Neural progenitor cell (in vitro differentiated cells): ENCODE measurements at regions not wholly inside any gene's neighbourhood (a gene's known extent, or its start where the extent isn't known, plus 50 kb on each side); places are given as distances from the start of the nearest gene placed in this dataset.

Experiments
- DNase-seq: peaks from one replicate; pipeline ENCODE4 v3.0.0-alpha.2; 2016; ENCODE audit warnings: low spot score
- H2AFZ ChIP-seq: fragments of 200-600 bp; sonication (generic); replicated peaks from 2 replicates; pipeline ENCODE4 v1.6.1; 2016; ENCODE audit warnings: antibody characterized with exemption
- H3F3A ChIP-seq: fragments of 200-600 bp; sonication (generic); 2 replicates; pipeline ENCODE4 v1.6.1; 2016; ENCODE audit warnings: antibody characterized with exemption, low read depth
- H3K27ac ChIP-seq: fragments of 200-600 bp; sonication (generic); 2 replicates; pipeline ENCODE4 v1.5.1; 2016; ENCODE audit warnings: mild to moderate bottlenecking
- H3K27me3 ChIP-seq: fragments of 200-600 bp; sonication (generic); 2 replicates; pipeline ENCODE4 v1.6.1; 2016; ENCODE audit warnings: mild to moderate bottlenecking, moderate library complexity
- H3K36me3 ChIP-seq: fragments of 200-600 bp; sonication (generic); 2 replicates; pipeline ENCODE4 v1.5.1; 2016
- H3K4me1 ChIP-seq: fragments of 200-600 bp; sonication (generic); 2 replicates; pipeline ENCODE4 v1.6.1; 2016; ENCODE audit warnings: mixed run types
- H3K4me2 ChIP-seq: fragments of 200-600 bp; sonication (generic); 2 replicates; pipeline ENCODE4 v1.6.1; 2016
- H3K4me3 ChIP-seq: fragments of 200-600 bp; sonication (generic); 2 replicates; pipeline ENCODE4 v1.5.1; 2016
- H3K79me2 ChIP-seq: fragments of 200-600 bp; sonication (generic); 2 replicates; pipeline ENCODE4 v1.6.1; 2016; ENCODE audit warnings: low read depth
- H3K9ac ChIP-seq: fragments of 200-600 bp; sonication (generic); 2 replicates; pipeline ENCODE4 v1.6.1; 2016
- H3K9me3 ChIP-seq: fragments of 200-600 bp; sonication (generic); 2 replicates; pipeline ENCODE4 v1.5.1; 2016; ENCODE audit warnings: low read depth
- H4K20me1 ChIP-seq: fragments of 200-600 bp; sonication (generic); 2 replicates; pipeline ENCODE4 v1.6.1; 2016; ENCODE audit warnings: low read depth
- H3K27ac Mint-ChIP-seq: 3 replicates; pipeline ENCODE4 v1.8.0; 2021; ENCODE audit warnings: mixed read lengths
- H3K27me3 Mint-ChIP-seq: 2 replicates; pipeline ENCODE4 v1.8.0; 2022; ENCODE audit warnings: low read depth, mild to moderate bottlenecking, inconsistent platforms, moderate library complexity, mixed read lengths; ENCODE audit not compliant: insufficient read depth
- H3K36me3 Mint-ChIP-seq: 3 replicates; pipeline ENCODE4 v1.8.0; 2021; ENCODE audit warnings: mixed read lengths
- H3K4me1 Mint-ChIP-seq: 3 replicates; pipeline ENCODE4 v1.8.0; 2021; ENCODE audit warnings: mixed read lengths
- H3K4me3 Mint-ChIP-seq: 3 replicates; pipeline ENCODE4 v1.8.0; 2021; ENCODE audit warnings: mild to moderate bottlenecking, moderate library complexity, mixed read lengths
- H3K9me3 Mint-ChIP-seq: 3 replicates; pipeline ENCODE4 v1.8.0; 2020; ENCODE audit warnings: mixed read lengths
- CTCF ChIP-seq: fragments of 200-600 bp; sonication (generic); IDR thresholded peaks from 2 replicates; pipeline ENCODE4 v1.5.1; 2017; ENCODE audit warnings: antibody characterized with exemption, mild to moderate bottlenecking
- EZH2 ChIP-seq: fragments of 200-600 bp; sonication (generic); IDR thresholded peaks from 2 replicates; pipeline ENCODE4 v1.6.1; 2017; ENCODE audit warnings: antibody characterized with exemption, mild to moderate bottlenecking, moderate library complexity
- EZH2phosphoT487 ChIP-seq: fragments of 200-600 bp; sonication (generic); IDR thresholded peaks from 2 replicates; pipeline ENCODE4 v1.6.1; 2017; ENCODE audit warnings: antibody characterized with exemption

DNA sequence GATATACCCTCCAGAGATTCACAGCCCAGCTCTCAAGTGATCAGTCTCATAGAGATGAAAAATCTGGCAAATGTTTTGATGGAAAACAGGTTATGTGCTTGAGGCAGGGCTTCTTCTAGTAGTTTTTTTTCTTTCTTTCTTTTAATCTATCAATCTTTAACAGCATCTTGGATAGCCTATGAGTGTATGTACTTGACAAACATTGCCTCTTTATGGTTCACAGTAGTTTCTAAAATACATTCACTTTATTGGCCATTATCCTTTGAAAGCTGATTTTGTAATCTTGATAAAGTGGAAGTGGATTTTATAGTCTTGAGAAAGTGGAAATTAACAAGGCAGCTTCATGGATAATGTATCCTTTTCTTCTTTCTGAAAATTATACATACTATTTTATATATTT lies 51.4 kb upstream of the IL1R1 start:
- Mint-ChIP-seq H3K4me3 (no peak overlapping the region), H3K9me3 (peaks cover 14% of the 10 kb centered on the region), H3K4me1 (peaks cover 7% of the 10 kb centered on the region), H3K27ac (no peak overlapping the region), H3K27me3 (no peaks in the 10 kb centered on the region), H3K36me3 (no peaks in the 10 kb centered on the region)
- Histone ChIP-seq H2AFZ (no peak overlapping the region), H3K4me1 (no peaks in the 10 kb centered on the region), H3K4me2 (no peak overlapping the region), H3K36me3 (no peaks in the 10 kb centered on the region), H3K9me3 (no peaks in the 10 kb centered on the region), H3F3A (no peaks in the 10 kb centered on the region), H3K4me3 (no peak overlapping the region), H4K20me1 (no peaks in the 10 kb centered on the region), H3K27ac (no peak overlapping the region), H3K27me3 (no peaks in the 10 kb centered on the region), H3K9ac (no peak overlapping the region), H3K79me2 (no peaks in the 10 kb centered on the region)
- DNase-seq, result no peak
- TF ChIP-seq EZH2 (no peak), EZH2phosphoT487 (no peak), CTCF (no peak)

- Histone ChIP-seq H3K79me2 (no peaks in the 10 kb centered on the region), H3K9me3 (no peaks in the 10 kb centered on the region), H4K20me1 (no peaks in the 10 kb centered on the region), H3K4me3 (no peak overlapping the region), H3K27me3 (no peaks in the 10 kb centered on the region), H3K36me3 (no peaks in the 10 kb centered on the region), H2AFZ (no peak overlapping the region), H3K27ac (no peak overlapping the region), H3K4me2 (no peak overlapping the region), H3K4me1 (no peaks in the 10 kb centered on the region), H3F3A (no peaks in the 10 kb centered on the region), H3K9ac (no peak overlapping the region)
- Mint-ChIP-seq H3K27ac (no peak overlapping the region), H3K27me3 (no peaks in the 10 kb centered on the region), H3K4me1 (peaks cover 7% of the 10 kb centered on the region), H3K4me3 (no peak overlapping the region), H3K36me3 (no peaks in the 10 kb centered on the region), H3K9me3 (peaks cover 14% of the 10 kb centered on the region)
- TF ChIP-seq CTCF (no peak), EZH2phosphoT487 (no peak), EZH2 (no peak)
- no peak for DNase-seq
These were observed 50.6 kb upstream of the IL1R1 start for GRCh38 chr2:102091908-102092307.

- Histone ChIP-seq H3K4me3 (no peak overlapping the region), H3K36me3 (no peaks in the 10 kb centered on the region), H3F3A (no peaks in the 10 kb centered on the region), H3K27ac (no peak overlapping the region), H2AFZ (peak overlapping the region; percentile 12), H3K9ac (no peak overlapping the region), H4K20me1 (no peaks in the 10 kb centered on the region), H3K9me3 (no peaks in the 10 kb centered on the region), H3K4me2 (no peak overlapping the region), H3K79me2 (no peaks in the 10 kb centered on the region), H3K4me1 (no peaks in the 10 kb centered on the region), H3K27me3 (no peaks in the 10 kb centered on the region)
- H3K4me3 Mint-ChIP-seq, result no peak overlapping the region
- DNase-seq, result no peak
- peaks cover 7% of the 10 kb centered on the region for H3K4me1 Mint-ChIP-seq
- H3K27ac Mint-ChIP-seq, result no peak overlapping the region
- TF ChIP-seq CTCF (no peak), EZH2 (no peak), EZH2phosphoT487 (no peak)
- H3K9me3 Mint-ChIP-seq, result peaks cover 14% of the 10 kb centered on the region
- no peaks in the 10 kb centered on the region for H3K27me3 Mint-ChIP-seq
- no peaks in the 10 kb centered on the region for H3K36me3 Mint-ChIP-seq
These were observed 50.0 kb upstream of the IL1R1 start for GRCh38 chr2:102092535-102092934.
